HCT116 (cell line): ENCODE measurements at regions not wholly inside any gene's neighbourhood (a gene's known extent, or its start where the extent isn't known, plus 50 kb on each side); places are given as distances from the start of the nearest gene placed in this dataset.

Experiments used
- ATAC-seq: fragments of 200-7000 bp; cut with Tn5 transposase; 2 replicates; pipeline ENCODE4 v1.9.1; 2020; ENCODE audit warnings: mild to moderate bottlenecking, moderate library complexity
- BruUV-seq: library from RNA; stranded (reverse); fragments of 400-500 nt; replicated peaks from 2 replicates; lab custom pipeline; 2021; lab: Mats Ljungman, UMichigan
- CTCF ChIA-PET: fragments of 300-600 bp; sonication (Branson Sonifier 250); formaldehyde crosslinking; loops from one replicate; lab custom pipeline; 2021; ENCODE audit warnings: antibody characterized with exemption; lab: Charles Lee
- POLR2A ChIA-PET: fragments of 300-600, 350-600 bp; sonication (Branson Sonifier 250); formaldehyde crosslinking; loops from one replicate; lab custom pipeline; 2021; ENCODE audit warnings: antibody characterized with exemption; lab: Charles Lee
- RAD21 ChIA-PET, 2 experiments: fragments of 300-600 bp; sonication (Branson Sonifier 250); formaldehyde crosslinking; loops; one replicate each; lab custom pipeline; 2023; ENCODE audit warnings: low total read pairs in 2 of 2; ENCODE audit not compliant: uncharacterized antibody in 2 of 2, unreplicated experiment in 2 of 2, low non-redundant PET in 1 of 2; lab: Charles Lee
- DNase-seq: peaks from one replicate; pipeline ENCODE4 v3.0.0-alpha.2; 2010; ENCODE audit warnings: low read depth, low spot score
- H2AFZ ChIP-seq: fragments of 200-600 bp; shearing (Covaris generic), sonication (generic); 2 replicates; pipeline ENCODE4 v1.6.1; 2017; ENCODE audit warnings: low read depth, mixed run types, mixed read lengths, antibody characterized with exemption, low read length; ENCODE audit not compliant: poor library complexity, severe bottlenecking
- H3K27ac ChIP-seq: 2 replicates; pipeline ENCODE4 v1.5.1; 2012; ENCODE audit warnings: low read depth, low read length
- H3K27me3 ChIP-seq: fragments of 200-600 bp; sonication (generic); 2 replicates; pipeline ENCODE4 v1.6.1; 2016; ENCODE audit warnings: mixed run types, low read length, mixed read lengths; ENCODE audit not compliant: insufficient read depth
- H3K36me3 ChIP-seq, 2 experiments: fragments of 200-500 bp in 1 of 2; fragments of 200-600 bp in 1 of 2; sonication (Bioruptor generic) in 1 of 2; sonication (generic) in 1 of 2; 2 replicates each; pipeline versions ENCODE4 v1.5.1 to v1.6.1; 2014 to 2016; ENCODE audit warnings: low read length in 2 of 2, inconsistent platforms in 1 of 2, mixed read lengths in 1 of 2, mixed run types in 1 of 2; ENCODE audit not compliant: insufficient read depth in 2 of 2, control insufficient read depth in 1 of 2
- H3K4me1 ChIP-seq, 2 experiments: fragments of 200-600 bp in 1 of 2; sonication (generic) in 1 of 2; 2 replicates each; pipeline versions ENCODE4 v1.5.1 to v1.6.1; 2012 to 2017; ENCODE audit warnings: low read length in 2 of 2, inconsistent platforms in 1 of 2, mild to moderate bottlenecking in 1 of 2, mixed read lengths in 1 of 2, mixed run types in 1 of 2, moderate library complexity in 1 of 2; ENCODE audit not compliant: insufficient read depth in 2 of 2, control insufficient read depth in 1 of 2
- H3K4me2 ChIP-seq: fragments of 200-600 bp; sonication (generic); 2 replicates; pipeline ENCODE4 v1.6.1; 2017; ENCODE audit warnings: mixed run types, low read length, mixed read lengths
- H3K4me3 ChIP-seq, 2 experiments: fragments of 200-600 bp in 1 of 2; sonication (generic) in 1 of 2; replicated peaks in 1 of 2; 2 replicates each; pipeline ENCODE4 v1.5.1; 2011 to 2016; ENCODE audit warnings: low read length in 2 of 2, control low read depth in 1 of 2, low read depth in 1 of 2, mild to moderate bottlenecking in 1 of 2, mixed read lengths in 1 of 2, mixed run types in 1 of 2
- H3K79me2 ChIP-seq: fragments of 200-600 bp; sonication (generic); 2 replicates; pipeline ENCODE4 v1.6.1; 2017; ENCODE audit warnings: mild to moderate bottlenecking, mixed run types, low read length, moderate library complexity, mixed read lengths; ENCODE audit not compliant: insufficient read depth
- H3K9ac ChIP-seq: fragments of 200-600 bp; sonication (generic); 2 replicates; pipeline ENCODE4 v1.6.1; 2016; ENCODE audit warnings: low read length, mixed read lengths
- H3K9me2 ChIP-seq: fragments of 200-600 bp; sonication (generic), shearing (Covaris generic); 2 replicates; pipeline ENCODE4 v1.6.1; 2017; ENCODE audit warnings: mixed run types, mild to moderate bottlenecking, moderate library complexity; ENCODE audit not compliant: insufficient read depth
- H3K9me3 ChIP-seq, 2 experiments: fragments of 200-500 bp in 1 of 2; fragments of 200-600 bp in 1 of 2; sonication (Bioruptor generic) in 1 of 2; sonication (generic) in 1 of 2; 2 replicates each; pipeline ENCODE4 v1.6.1; 2014 to 2017; ENCODE audit warnings: low read length in 2 of 2, mixed read lengths in 2 of 2, inconsistent platforms in 1 of 2, low read depth in 1 of 2, mild to moderate bottlenecking in 1 of 2, mixed run types in 1 of 2, moderate library complexity in 1 of 2; ENCODE audit not compliant: control insufficient read depth in 1 of 2, insufficient read depth in 1 of 2
- H4K20me1 ChIP-seq: fragments of 200-600 bp; sonication (generic), shearing (Covaris generic); 2 replicates; pipeline ENCODE4 v1.6.1; 2017; ENCODE audit warnings: mixed run types, mild to moderate bottlenecking, moderate library complexity; ENCODE audit not compliant: insufficient read depth
- CBX3 ChIP-seq: IDR thresholded peaks from 2 replicates; pipeline ENCODE4 v1.6.1; 2012; ENCODE audit warnings: low read depth
- CTCF ChIP-seq, 3 experiments: fragments of 200-600 bp in 1 of 3; sonication (generic) in 1 of 3; IDR thresholded peaks in 2 of 3; conservative IDR thresholded peaks in 1 of 3; 2 replicates each; pipeline ENCODE4 v1.5.1; 2012 to 2017; ENCODE audit warnings: low read depth in 2 of 3, low read length in 2 of 3, antibody characterized with exemption in 1 of 3, borderline replicate concordance in 1 of 3, control low read depth in 1 of 3, mild to moderate bottlenecking in 1 of 3, mixed read lengths in 1 of 3, mixed run types in 1 of 3, moderate library complexity in 1 of 3; ENCODE audit not compliant: insufficient read depth in 1 of 3
- EZH2 ChIP-seq: fragments of 200-600 bp; sonication (generic); IDR thresholded peaks from 2 replicates; pipeline ENCODE4 v1.6.1; 2017; ENCODE audit warnings: antibody characterized with exemption, mixed run types
- JUND ChIP-seq: IDR thresholded peaks from 2 replicates; pipeline ENCODE4 v1.6.1; 2012
- MAX ChIP-seq: IDR thresholded peaks from 2 replicates; pipeline ENCODE4 v1.6.1; 2012
- POLR2A ChIP-seq: IDR thresholded peaks from 2 replicates; pipeline ENCODE4 v1.7.0; 2011; ENCODE audit warnings: borderline replicate concordance; ENCODE audit not compliant: insufficient read depth, insufficient read length; ENCODE audit errors: extremely low read depth
- POLR2AphosphoS5 ChIP-seq: IDR thresholded peaks from 2 replicates; pipeline ENCODE4 v1.6.1; 2011; ENCODE audit warnings: mild to moderate bottlenecking, low read depth, low read length, moderate library complexity
- SP1 ChIP-seq: IDR thresholded peaks from 2 replicates; pipeline ENCODE4 v1.6.1; 2012; ENCODE audit warnings: low read depth
- SRF ChIP-seq: IDR thresholded peaks from 2 replicates; pipeline ENCODE4 v1.6.1; 2012; ENCODE audit warnings: low read depth
- YY1 ChIP-seq: IDR thresholded peaks from 2 replicates; pipeline ENCODE4 v1.6.1; 2011; ENCODE audit warnings: low read length, low read depth, moderate library complexity, mild to moderate bottlenecking; ENCODE audit not compliant: insufficient replicate concordance; ENCODE audit errors: extremely low read depth
- intact Hi-C: fragments of 100-400 bp; cut with micrococcal nuclease; formaldehyde crosslinking; loops from 2 replicates; pipeline ENCODE4 v1.10.0; 2022

- Histone ChIP-seq H3K27me3 (no peaks in the 10 kb centered on the region), H3K9me3 (no peaks in the 10 kb centered on the region), H4K20me1 (no peaks in the 10 kb centered on the region), H3K9ac (no peak overlapping the region), H3K4me3 (no peak overlapping the region), H3K4me1 (no peaks in the 10 kb centered on the region), H3K79me2 (no peaks in the 10 kb centered on the region), H3K27ac (no peak overlapping the region), H3K36me3 (no peaks in the 10 kb centered on the region), H3K9me2 (no peaks in the 10 kb centered on the region), H3K4me2 (no peak overlapping the region), H2AFZ (no peak overlapping the region)
- BruUV-seq, result no TSS peak
- ChIA-PET POLR2A (no interaction called here), RAD21 (no interaction called here), CTCF (no interaction called here)
- ATAC-seq, result no peak
- no peak for TF ChIP-seq SRF
- no peak for TF ChIP-seq SP1
- no peak for TF ChIP-seq MAX
- no peak for TF ChIP-seq POLR2A
- no peak for TF ChIP-seq JUND
- TF ChIP-seq EZH2, result no peak
- no peak for DNase-seq
- intact Hi-C loops, result no loop called here
These were observed 60.5 kb upstream of the TFPI start for GRCh38 chr2:187614756-187615155.

- ChIA-PET POLR2A (no interaction called here), RAD21 (no interaction called here), CTCF (no interaction called here)
- ATAC-seq, result no peak
- H3K4me1 ChIP-seq, result no peaks in the 10 kb centered on the region
- H3K79me2 ChIP-seq, result no peaks in the 10 kb centered on the region
- H3K27me3 ChIP-seq, result no peaks in the 10 kb centered on the region
- intact Hi-C loops, result no loop called here
- no peak overlapping the region for H3K9ac ChIP-seq
- no peaks in the 10 kb centered on the region for H3K9me2 ChIP-seq
- no peak overlapping the region for H3K4me2 ChIP-seq
- no peaks in the 10 kb centered on the region for H3K36me3 ChIP-seq
- H3K9me3 ChIP-seq, result no peaks in the 10 kb centered on the region
- no TSS peak for BruUV-seq
- no peak overlapping the region for H2AFZ ChIP-seq
- TF ChIP-seq CBX3 (no peak), POLR2AphosphoS5 (no peak), SP1 (no peak), MAX (no peak), YY1 (no peak), CTCF (IDR thresholded peaks at IDR 0.05 in 2 of 3, conservative IDR thresholded peaks at IDR 0.05 in 1 of 3; ENCODE audit: borderline replicate concordance in 1 of 3, insufficient read depth in 1 of 3, low read depth in 2 of 3, low read length in 2 of 3) (no peak), JUND (no peak)
- no peaks in the 10 kb centered on the region for H4K20me1 ChIP-seq
- DNase-seq, result no peak
- H3K27ac ChIP-seq, result no peak overlapping the region
- H3K4me3 ChIP-seq, result no peak overlapping the region
These were observed 61.1 kb upstream of the TFPI start for GRCh38 chr2:187615364-187615763.
